ENCODE measurements at regions not wholly inside any gene's neighbourhood (a gene's known extent, or its start where the extent isn't known, plus 50 kb on each side); places are given as distances from the start of the nearest gene placed in this dataset.

DNA sequence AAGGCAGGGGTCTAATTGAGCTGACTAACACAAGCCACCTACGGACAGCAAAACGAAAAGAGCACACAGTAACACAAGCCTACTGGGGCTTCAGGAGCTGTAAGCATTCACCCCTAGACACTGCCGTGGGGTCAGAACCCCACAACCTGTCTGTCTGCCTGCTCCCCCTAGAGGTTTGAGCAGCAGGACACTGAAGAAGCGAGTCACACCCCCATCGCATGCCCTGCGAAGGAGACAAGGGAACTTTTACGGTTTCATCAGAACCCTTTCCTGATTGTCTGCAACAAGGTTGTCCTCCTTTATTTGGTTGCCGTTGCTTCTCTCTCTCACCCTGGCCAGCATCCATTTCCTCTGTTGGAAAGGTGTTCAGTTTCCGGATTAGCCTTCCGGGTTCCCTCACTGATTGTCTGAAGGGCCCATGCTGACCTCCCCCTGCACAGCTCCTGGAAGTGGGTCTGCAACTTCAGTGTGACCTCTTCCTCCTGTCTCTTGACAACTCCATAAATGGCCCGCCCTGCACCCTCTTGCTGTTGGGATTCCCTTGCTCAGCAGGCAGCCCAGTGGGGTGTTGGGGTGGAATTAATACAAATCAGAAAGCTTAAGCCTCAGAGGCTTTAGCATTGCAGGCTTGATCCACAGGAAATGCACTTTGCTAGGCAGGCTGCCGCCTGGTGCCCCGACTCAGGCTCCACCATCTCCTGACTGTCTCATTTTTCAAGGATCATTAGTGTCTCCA, 258.9 kb upstream of the TLE4 start:
- H3K27ac ChIP-seq (ENCODE audit: low read length), result no peak overlapping the region
- H3K4me1 ChIP-seq (ENCODE audit: control insufficient read depth, insufficient read depth, low read length), result no peaks in the 10 kb centered on the region
- H3K4me3 ChIP-seq (ENCODE audit: low read length), result no peak overlapping the region
- no peaks in the 10 kb centered on the region for H3K27me3 ChIP-seq (ENCODE audit: control insufficient read depth, insufficient read depth, low read length)
- DNase-seq, result no peak
- WGBS (ENCODE audit: insufficient coverage), result 71% methylated on average over 12 of the region's 13 CpGs
- H3K9me3 ChIP-seq (replicated peaks; ENCODE audit: control insufficient read depth, low read depth, low read length), result no peaks in the 10 kb centered on the region
- no peaks in the 10 kb centered on the region for H3K36me3 ChIP-seq (ENCODE audit: control insufficient read depth, insufficient read depth, low read length)

DNA sequence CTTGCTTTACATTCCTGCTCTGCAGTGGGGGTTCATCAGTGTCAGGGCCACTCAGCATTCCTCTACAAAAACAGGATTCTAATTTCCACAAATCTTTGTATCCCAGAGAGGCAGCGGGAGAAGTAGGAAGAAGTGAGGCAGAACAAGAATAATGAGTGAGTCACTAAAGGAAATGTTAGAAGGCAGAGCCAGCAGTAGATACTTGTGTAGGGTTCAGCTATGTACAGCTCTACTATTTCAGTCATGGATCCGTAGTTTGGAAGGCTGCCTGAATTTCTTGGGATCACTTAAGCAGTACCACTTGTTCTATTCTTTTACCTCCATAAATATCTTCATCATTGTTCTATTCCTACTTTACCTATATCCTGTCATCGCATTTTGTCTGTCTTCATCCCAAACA, 246.3 kb upstream of the TLE4 start:
- H3K36me3 ChIP-seq (ENCODE audit: control insufficient read depth, insufficient read depth, low read length), result no peaks in the 10 kb centered on the region
- H3K4me1 ChIP-seq (ENCODE audit: control insufficient read depth, insufficient read depth, low read length), result no peaks in the 10 kb centered on the region
- WGBS (ENCODE audit: insufficient coverage), result no CpG with 5 or more reads among the region's 3 CpGs
- H3K4me3 ChIP-seq (ENCODE audit: low read length), result no peak overlapping the region
- no peaks in the 10 kb centered on the region for H3K27me3 ChIP-seq (ENCODE audit: control insufficient read depth, insufficient read depth, low read length)
- no peaks in the 10 kb centered on the region for H3K9me3 ChIP-seq (replicated peaks; ENCODE audit: control insufficient read depth, low read depth, low read length)
- DNase-seq, result peak; percentile 20
- no peak overlapping the region for H3K27ac ChIP-seq (ENCODE audit: low read length)

DNA sequence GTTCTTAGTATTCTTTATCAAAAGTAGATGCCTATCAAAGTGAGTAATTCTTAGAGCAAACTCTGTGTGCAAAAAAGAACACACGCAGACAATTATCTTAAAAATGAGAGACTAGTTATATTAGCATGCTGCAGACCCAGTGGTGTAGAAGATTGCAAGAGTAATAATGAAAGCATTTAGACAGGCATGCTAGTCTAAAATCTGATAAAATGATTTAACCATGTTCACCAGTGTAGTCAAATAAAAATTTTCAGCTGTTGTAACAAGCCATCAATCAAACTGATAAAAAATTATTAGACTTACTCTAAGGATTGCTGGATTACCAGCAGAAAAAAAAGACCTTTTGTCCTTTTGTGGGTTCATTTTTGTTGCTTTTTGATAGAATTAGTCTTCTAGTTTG, 241.9 kb upstream of the TLE4 start:
- WGBS (ENCODE audit: insufficient coverage), result no CpG with 5 or more reads among the region's 1 CpG
- H3K9me3 ChIP-seq (replicated peaks; ENCODE audit: control insufficient read depth, low read depth, low read length), result no peaks in the 10 kb centered on the region
- DNase-seq, result no peak
- no peaks in the 10 kb centered on the region for H3K4me1 ChIP-seq (ENCODE audit: control insufficient read depth, insufficient read depth, low read length)
- H3K4me3 ChIP-seq (ENCODE audit: low read length), result no peak overlapping the region
- no peaks in the 10 kb centered on the region for H3K27me3 ChIP-seq (ENCODE audit: control insufficient read depth, insufficient read depth, low read length)
- no peaks in the 10 kb centered on the region for H3K36me3 ChIP-seq (ENCODE audit: control insufficient read depth, insufficient read depth, low read length)
- H3K27ac ChIP-seq (ENCODE audit: low read length), result no peak overlapping the region

DNA sequence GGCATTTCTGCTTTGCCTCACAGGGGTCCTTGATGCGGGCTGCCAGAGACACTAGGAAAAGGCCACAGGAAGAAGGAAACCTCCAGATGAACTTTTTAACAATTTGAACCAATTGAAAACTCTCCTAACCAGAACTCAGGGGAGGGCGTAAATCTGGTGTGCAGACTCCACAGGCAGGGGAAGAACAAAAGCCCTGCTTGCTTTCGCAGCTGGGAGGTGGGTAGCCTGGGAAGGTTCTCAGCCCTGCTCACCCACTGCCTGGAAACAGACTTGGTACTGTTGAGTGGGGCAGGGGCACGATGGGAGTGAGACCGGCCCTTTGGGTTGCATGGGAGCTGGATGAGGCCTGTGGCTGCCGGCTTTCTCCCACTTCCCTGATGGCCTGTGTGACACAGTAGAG, 237.8 kb upstream of the TLE4 start:
- no peaks in the 10 kb centered on the region for H3K36me3 ChIP-seq (ENCODE audit: control insufficient read depth, insufficient read depth, low read length)
- H3K27ac ChIP-seq (ENCODE audit: low read length), result no peak overlapping the region
- no peaks in the 10 kb centered on the region for H3K4me1 ChIP-seq (ENCODE audit: control insufficient read depth, insufficient read depth, low read length)
- DNase-seq, result no peak
- no peak overlapping the region for H3K4me3 ChIP-seq (ENCODE audit: low read length)
- 80% methylated on average over 4 of the region's 6 CpGs for WGBS (ENCODE audit: insufficient coverage)
- peaks cover 13% of the 10 kb centered on the region for H3K9me3 ChIP-seq (replicated peaks; ENCODE audit: control insufficient read depth, low read depth, low read length)
- no peaks in the 10 kb centered on the region for H3K27me3 ChIP-seq (ENCODE audit: control insufficient read depth, insufficient read depth, low read length)

DNA sequence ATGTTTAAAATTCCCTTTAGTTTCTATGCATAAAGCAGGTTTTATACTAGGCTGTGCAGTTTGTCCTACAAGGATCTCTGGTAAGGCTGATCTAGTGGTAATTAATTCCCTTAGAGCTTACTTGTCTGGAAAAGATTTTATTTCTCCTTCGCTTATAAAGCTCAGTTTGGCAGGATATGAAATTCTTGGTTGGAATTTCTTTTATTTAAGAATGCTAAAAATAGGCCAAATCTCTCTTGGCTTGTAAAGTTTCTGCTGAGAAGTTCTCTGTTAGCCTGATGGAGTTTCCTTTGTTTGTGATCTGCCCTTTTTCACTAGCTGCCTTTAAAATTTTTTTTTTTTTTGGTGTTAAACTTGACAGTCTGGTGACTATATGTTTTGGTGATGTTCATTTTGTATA, 237.1 kb upstream of the TLE4 start:
- Histone ChIP-seq H3K27ac (ENCODE audit: low read length) (no peak overlapping the region), H3K9me3 (replicated peaks; ENCODE audit: control insufficient read depth, low read depth, low read length) (peaks cover 13% of the 10 kb centered on the region), H3K36me3 (ENCODE audit: control insufficient read depth, insufficient read depth, low read length) (no peaks in the 10 kb centered on the region), H3K27me3 (ENCODE audit: control insufficient read depth, insufficient read depth, low read length) (no peaks in the 10 kb centered on the region), H3K4me3 (ENCODE audit: low read length) (no peak overlapping the region), H3K4me1 (ENCODE audit: control insufficient read depth, insufficient read depth, low read length) (no peaks in the 10 kb centered on the region)
- DNase-seq, result peak; percentile 57
- WGBS (ENCODE audit: insufficient coverage), result no CpG with 5 or more reads among the region's 1 CpG

DNA sequence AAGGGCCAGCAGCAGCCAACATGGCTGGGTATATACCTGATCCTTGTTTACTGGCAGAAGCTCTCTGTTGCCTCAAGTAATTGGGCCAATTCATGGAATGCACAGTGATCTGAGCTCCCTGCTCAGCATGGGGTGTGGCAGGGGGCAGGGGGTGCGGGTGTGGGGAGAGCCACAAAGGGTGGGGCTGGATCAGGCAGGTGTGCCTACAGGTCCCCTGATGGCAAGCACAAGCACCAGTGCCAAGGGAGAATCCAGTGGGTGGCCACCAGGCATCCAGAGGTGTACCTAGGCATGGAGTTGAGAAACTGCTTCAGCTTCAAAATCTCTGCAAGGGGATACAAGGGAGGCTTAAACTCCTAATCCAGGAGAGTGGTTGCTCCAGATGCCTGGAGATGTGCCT, 235.8 kb upstream of the TLE4 start:
- Histone ChIP-seq H3K27ac (ENCODE audit: low read length) (no peak overlapping the region), H3K36me3 (ENCODE audit: control insufficient read depth, insufficient read depth, low read length) (no peaks in the 10 kb centered on the region), H3K27me3 (ENCODE audit: control insufficient read depth, insufficient read depth, low read length) (no peaks in the 10 kb centered on the region), H3K9me3 (replicated peaks; ENCODE audit: control insufficient read depth, low read depth, low read length) (peaks cover 13% of the 10 kb centered on the region), H3K4me1 (ENCODE audit: control insufficient read depth, insufficient read depth, low read length) (no peaks in the 10 kb centered on the region), H3K4me3 (ENCODE audit: low read length) (no peak overlapping the region)
- WGBS (ENCODE audit: insufficient coverage), result 71% methylated on average over 1 of the region's 1 CpG
- no peak for DNase-seq

DNA sequence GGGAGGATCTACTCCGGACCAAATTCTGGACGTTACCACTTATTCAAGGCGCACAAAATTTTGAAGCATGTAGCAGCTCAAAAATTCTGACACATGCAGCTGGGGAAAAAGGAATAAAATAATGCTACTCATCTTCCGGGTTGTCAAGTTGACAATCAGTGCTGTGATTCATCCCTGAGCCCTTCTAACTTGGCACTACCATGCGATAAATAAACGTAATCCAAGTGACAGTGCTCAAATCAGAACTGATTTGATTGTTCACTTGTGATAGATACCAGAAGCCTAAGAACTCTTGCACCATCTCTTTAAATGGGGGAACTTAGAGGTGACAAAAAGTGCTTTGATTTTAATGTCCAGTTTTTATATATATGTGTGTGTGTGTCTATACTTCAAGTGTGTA, 230.2 kb upstream of the TLE4 start:
- H3K36me3 ChIP-seq (ENCODE audit: control insufficient read depth, insufficient read depth, low read length), result no peaks in the 10 kb centered on the region

DNA sequence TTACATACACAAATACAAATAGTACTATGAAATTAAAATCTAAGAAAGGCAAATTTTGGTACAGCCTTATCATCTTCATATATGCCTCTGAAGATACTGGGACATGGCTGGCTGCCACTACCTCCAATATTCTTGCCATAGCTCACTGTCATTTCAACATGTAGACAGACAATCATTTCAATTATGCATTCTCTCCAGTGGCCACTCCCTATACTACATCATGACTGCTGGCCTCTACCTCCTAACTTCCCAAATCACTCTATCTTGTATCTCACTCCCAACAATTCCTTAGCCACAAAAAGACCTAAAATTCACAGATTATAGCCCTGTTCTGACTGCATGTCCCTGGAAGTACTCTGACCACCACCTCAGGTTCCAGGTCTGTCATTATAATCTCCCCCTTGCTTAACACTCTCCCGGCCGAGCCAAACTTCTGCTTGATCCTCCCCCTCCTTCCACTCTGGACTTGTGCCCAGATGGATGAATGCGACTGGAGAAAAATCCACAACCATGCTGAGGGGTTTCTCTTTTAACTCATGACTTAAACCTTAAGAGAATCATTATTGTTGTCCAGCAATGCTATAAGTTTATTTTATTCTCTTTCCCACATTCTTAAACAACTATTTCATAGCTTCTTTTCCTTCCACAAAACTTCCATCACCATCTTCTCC, 225.3 kb upstream of the TLE4 start:
- Histone ChIP-seq H3K36me3 (ENCODE audit: control insufficient read depth, insufficient read depth, low read length) (no peaks in the 10 kb centered on the region), H3K27me3 (ENCODE audit: control insufficient read depth, insufficient read depth, low read length) (no peaks in the 10 kb centered on the region), H3K27ac (ENCODE audit: low read length) (no peak overlapping the region), H3K4me3 (ENCODE audit: low read length) (no peak overlapping the region), H3K4me1 (ENCODE audit: control insufficient read depth, insufficient read depth, low read length) (no peaks in the 10 kb centered on the region), H3K9me3 (replicated peaks; ENCODE audit: control insufficient read depth, low read depth, low read length) (no peaks in the 10 kb centered on the region)
- peak; percentile 24 for DNase-seq
- WGBS (ENCODE audit: insufficient coverage), result 0% methylated on average over 2 of the region's 3 CpGs

More for the DNA sequence above, 230.2 kb upstream of the TLE4 start:
- Histone ChIP-seq H3K27me3 (ENCODE audit: control insufficient read depth, insufficient read depth, low read length) (no peaks in the 10 kb centered on the region), H3K4me3 (ENCODE audit: low read length) (no peak overlapping the region), H3K4me1 (ENCODE audit: control insufficient read depth, insufficient read depth, low read length) (no peaks in the 10 kb centered on the region), H3K9me3 (replicated peaks; ENCODE audit: control insufficient read depth, low read depth, low read length) (peaks cover 8% of the 10 kb centered on the region), H3K27ac (ENCODE audit: low read length) (no peak overlapping the region)
- no peak for DNase-seq
- WGBS (ENCODE audit: insufficient coverage), result 80% methylated on average over 4 of the region's 6 CpGs

DNA sequence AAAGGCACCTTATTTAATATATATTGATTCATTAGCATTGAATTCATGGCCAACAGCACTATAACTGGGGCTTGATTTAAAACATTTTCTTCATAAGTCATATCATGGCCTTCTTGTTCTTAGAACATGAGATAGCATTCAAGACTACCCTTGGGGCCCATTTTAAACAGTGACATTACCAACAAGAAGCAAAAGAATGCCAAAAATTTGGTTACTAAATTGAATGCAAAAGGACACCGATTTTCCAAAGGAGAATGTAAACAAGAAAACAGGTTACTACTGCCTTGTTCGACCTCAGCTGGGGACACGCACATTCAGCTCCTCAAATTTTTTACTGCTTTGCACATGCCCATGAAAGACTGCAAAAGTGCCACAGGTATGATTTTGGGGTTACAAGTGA, 219.4 kb upstream of the TLE4 start:
- 60% methylated on average over 1 of the region's 3 CpGs for WGBS (ENCODE audit: insufficient coverage)
- Histone ChIP-seq H3K9me3 (replicated peaks; ENCODE audit: control insufficient read depth, low read depth, low read length) (no peaks in the 10 kb centered on the region), H3K27me3 (ENCODE audit: control insufficient read depth, insufficient read depth, low read length) (no peaks in the 10 kb centered on the region)

DNA sequence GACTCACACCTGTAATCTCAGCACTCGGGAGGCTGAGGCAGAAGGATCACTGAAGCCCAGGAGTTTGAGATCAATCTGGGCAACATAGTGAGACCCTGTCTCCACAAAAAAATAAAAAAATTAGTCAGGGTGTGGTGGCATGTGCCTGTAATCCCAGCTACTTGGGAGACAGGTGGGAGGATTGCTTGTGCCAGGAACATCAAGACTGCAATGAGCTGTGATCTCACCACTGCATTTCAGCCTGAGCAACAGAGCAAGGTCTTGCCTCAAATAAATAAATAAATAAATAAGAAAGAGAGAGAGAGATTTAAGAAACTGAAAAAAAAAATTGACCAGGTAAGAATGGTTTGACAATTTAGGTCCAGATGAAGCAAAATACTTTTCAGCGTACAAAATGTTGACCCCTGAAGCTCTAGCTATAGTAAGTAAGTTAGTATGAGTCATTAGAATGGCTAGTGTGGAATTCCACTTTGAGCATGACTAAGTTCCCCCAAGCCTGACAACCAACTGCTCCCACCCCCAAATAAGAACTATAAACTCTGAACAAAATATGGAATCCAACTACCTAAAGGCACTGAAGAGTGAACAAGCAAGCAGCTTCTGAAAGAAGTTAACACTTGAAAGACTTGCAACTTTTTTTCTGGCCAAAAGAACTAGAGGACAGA, 217.8 kb upstream of the TLE4 start:
- H3K27ac ChIP-seq (ENCODE audit: low read length), result no peak overlapping the region
- no peaks in the 10 kb centered on the region for H3K9me3 ChIP-seq (replicated peaks; ENCODE audit: control insufficient read depth, low read depth, low read length)
- no peak for DNase-seq
- no CpG with 5 or more reads among the region's 2 CpGs for WGBS (ENCODE audit: insufficient coverage)
- no peak overlapping the region for H3K4me3 ChIP-seq (ENCODE audit: low read length)
- no peaks in the 10 kb centered on the region for H3K27me3 ChIP-seq (ENCODE audit: control insufficient read depth, insufficient read depth, low read length)
- H3K36me3 ChIP-seq (ENCODE audit: control insufficient read depth, insufficient read depth, low read length), result no peaks in the 10 kb centered on the region
- H3K4me1 ChIP-seq (ENCODE audit: control insufficient read depth, insufficient read depth, low read length), result no peaks in the 10 kb centered on the region

More for the DNA sequence above, 219.4 kb upstream of the TLE4 start:
- DNase-seq, result no peak
- Histone ChIP-seq H3K4me3 (ENCODE audit: low read length) (no peak overlapping the region), H3K36me3 (ENCODE audit: control insufficient read depth, insufficient read depth, low read length) (no peaks in the 10 kb centered on the region), H3K4me1 (ENCODE audit: control insufficient read depth, insufficient read depth, low read length) (no peaks in the 10 kb centered on the region), H3K27ac (ENCODE audit: low read length) (no peak overlapping the region)

All from muscle of leg (tissue), 3 donors.